ENCODE measurements at regions not wholly inside any gene's neighbourhood (a gene's known extent, or its start where the extent isn't known, plus 50 kb on each side); places are given as distances from the start of the nearest gene placed in this dataset.

GRCh38 chr3:10706740-10707399 is 109.2 kb upstream of the SLC6A11 start:
- no peaks in the 10 kb centered on the region for H3K9me2 ChIP-seq (ENCODE audit: insufficient read depth)
- no peaks in the 10 kb centered on the region for H3K36me3 ChIP-seq (ENCODE audit: insufficient read depth)
- Mint-ChIP-seq H3K4me3 (peak overlapping the region; percentile 75), H3K27ac (no peak overlapping the region), H3K36me3 (ENCODE audit: low read depth) (no peaks in the 10 kb centered on the region; the same call in 2 of the 3 replicates), H3K4me1 (peaks cover 22% of the 10 kb centered on the region), H3K9me3 (peaks cover 4% of the 10 kb centered on the region; the same call in 2 of the 3 replicates), H3K27me3 (ENCODE audit: insufficient read depth, low read depth, poor library complexity) (peaks cover 41% of the 10 kb centered on the region)
- H3K79me2 ChIP-seq (replicated peaks; ENCODE audit: insufficient read depth): no peaks in the 10 kb centered on the region
- no peaks in the 10 kb centered on the region for H3K4me1 ChIP-seq (ENCODE audit: insufficient read depth)
- H3K4me2 ChIP-seq: peak overlapping the region; percentile 89
- peak overlapping the region; percentile 91 for H2AFZ ChIP-seq
- ATAC-seq: no peak
- DNase-seq (ENCODE audit: low spot score): no peak
- no peaks in the 10 kb centered on the region; the same call in 1 of the 2 replicates for H4K20me1 ChIP-seq (replicated peaks; ENCODE audit: insufficient read depth)
- no peak overlapping the region for H3K27ac ChIP-seq (ENCODE audit: low read depth)
- peak overlapping the region; percentile 69 for H3K4me3 ChIP-seq
- H3F3A ChIP-seq (replicated peaks; ENCODE audit: low read depth): no peaks in the 10 kb centered on the region
- H3K27me3 ChIP-seq (ENCODE audit: insufficient read depth): peaks cover 48% of the 10 kb centered on the region
- no peak for TF ChIP-seq POLR2AphosphoS5 (IDR thresholded peaks at IDR 0.05; ENCODE audit: low read depth)
- no peak for TF ChIP-seq NANOG (IDR thresholded peaks at IDR 0.05; ENCODE audit: borderline replicate concordance)
- TF ChIP-seq EZH2phosphoT487 (IDR thresholded peaks at IDR 0.05; ENCODE audit: unreplicated experiment): no peak

DNA sequence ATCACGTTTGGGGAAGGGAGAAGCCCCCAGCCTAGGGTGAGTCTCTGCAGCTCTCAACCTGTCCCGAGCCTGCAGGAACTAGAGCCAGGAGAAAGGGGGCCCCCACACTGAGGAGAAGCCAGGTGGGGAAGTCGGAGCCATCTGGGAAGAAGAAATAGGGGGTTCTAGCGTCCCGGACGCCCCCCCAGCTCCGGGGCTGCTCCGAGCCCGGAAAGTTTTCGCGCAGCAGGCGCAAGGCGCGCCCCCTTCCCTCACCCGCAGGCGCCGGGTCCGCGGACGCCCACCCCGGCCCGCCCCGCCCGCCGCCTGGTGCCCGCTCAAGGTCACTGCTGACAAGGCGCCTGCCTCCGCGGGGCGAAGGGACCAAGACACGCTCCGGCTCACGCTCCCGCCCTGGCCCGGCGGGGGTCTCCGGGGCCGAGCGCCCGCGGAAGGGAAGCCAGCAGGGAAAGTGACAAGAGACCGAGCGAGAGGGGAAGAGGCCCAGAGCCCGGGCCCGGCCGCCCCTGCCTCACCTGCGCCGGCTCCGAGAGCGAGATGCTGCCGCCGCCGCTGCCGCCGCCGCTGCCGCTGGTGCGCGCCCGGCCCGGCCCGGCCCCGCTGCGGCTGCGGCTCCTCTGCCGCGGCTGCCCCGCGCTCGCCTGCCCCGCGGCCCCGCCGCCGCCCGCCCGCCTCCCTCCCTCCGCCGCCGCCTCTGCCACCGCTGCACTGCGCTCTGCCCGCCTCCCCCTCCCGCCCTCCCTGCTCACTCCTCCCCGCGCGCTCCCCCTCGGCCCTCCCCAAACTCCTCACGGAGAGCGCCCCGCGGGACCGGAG is 108.4 kb upstream of the SLC6A11 start:
- peak; percentile 67 for DNase-seq (ENCODE audit: low spot score)
- peak; percentile 20 for ATAC-seq
- Mint-ChIP-seq H3K4me1 (peaks cover 22% of the 10 kb centered on the region), H3K27me3 (ENCODE audit: insufficient read depth, low read depth, poor library complexity) (peaks cover 41% of the 10 kb centered on the region), H3K9me3 (peaks cover 4% of the 10 kb centered on the region; the same call in 2 of the 3 replicates), H3K4me3 (peak overlapping the region; percentile 75), H3K27ac (no peak overlapping the region), H3K36me3 (ENCODE audit: low read depth) (no peaks in the 10 kb centered on the region; the same call in 2 of the 3 replicates)
- Histone ChIP-seq H3K27me3 (ENCODE audit: insufficient read depth) (peaks cover 48% of the 10 kb centered on the region), H3K36me3 (ENCODE audit: insufficient read depth) (no peaks in the 10 kb centered on the region), H2AFZ (peak overlapping the region; percentile 91), H4K20me1 (replicated peaks; ENCODE audit: insufficient read depth) (no peaks in the 10 kb centered on the region; the same call in 1 of the 2 replicates), H3K9me2 (ENCODE audit: insufficient read depth) (no peaks in the 10 kb centered on the region), H3K79me2 (replicated peaks; ENCODE audit: insufficient read depth) (no peaks in the 10 kb centered on the region), H3K27ac (ENCODE audit: low read depth) (no peak overlapping the region), H3K4me3 (peak overlapping the region; percentile 69), H3K4me2 (peak overlapping the region; percentile 89), H3F3A (replicated peaks; ENCODE audit: low read depth) (no peaks in the 10 kb centered on the region), H3K4me1 (ENCODE audit: insufficient read depth) (no peaks in the 10 kb centered on the region)
- no peak for TF ChIP-seq EZH2phosphoT487 (IDR thresholded peaks at IDR 0.05; ENCODE audit: unreplicated experiment)
- TF ChIP-seq ETS1 (IDR thresholded peaks at IDR 0.05): no peak
- TF ChIP-seq, protein P1, sequence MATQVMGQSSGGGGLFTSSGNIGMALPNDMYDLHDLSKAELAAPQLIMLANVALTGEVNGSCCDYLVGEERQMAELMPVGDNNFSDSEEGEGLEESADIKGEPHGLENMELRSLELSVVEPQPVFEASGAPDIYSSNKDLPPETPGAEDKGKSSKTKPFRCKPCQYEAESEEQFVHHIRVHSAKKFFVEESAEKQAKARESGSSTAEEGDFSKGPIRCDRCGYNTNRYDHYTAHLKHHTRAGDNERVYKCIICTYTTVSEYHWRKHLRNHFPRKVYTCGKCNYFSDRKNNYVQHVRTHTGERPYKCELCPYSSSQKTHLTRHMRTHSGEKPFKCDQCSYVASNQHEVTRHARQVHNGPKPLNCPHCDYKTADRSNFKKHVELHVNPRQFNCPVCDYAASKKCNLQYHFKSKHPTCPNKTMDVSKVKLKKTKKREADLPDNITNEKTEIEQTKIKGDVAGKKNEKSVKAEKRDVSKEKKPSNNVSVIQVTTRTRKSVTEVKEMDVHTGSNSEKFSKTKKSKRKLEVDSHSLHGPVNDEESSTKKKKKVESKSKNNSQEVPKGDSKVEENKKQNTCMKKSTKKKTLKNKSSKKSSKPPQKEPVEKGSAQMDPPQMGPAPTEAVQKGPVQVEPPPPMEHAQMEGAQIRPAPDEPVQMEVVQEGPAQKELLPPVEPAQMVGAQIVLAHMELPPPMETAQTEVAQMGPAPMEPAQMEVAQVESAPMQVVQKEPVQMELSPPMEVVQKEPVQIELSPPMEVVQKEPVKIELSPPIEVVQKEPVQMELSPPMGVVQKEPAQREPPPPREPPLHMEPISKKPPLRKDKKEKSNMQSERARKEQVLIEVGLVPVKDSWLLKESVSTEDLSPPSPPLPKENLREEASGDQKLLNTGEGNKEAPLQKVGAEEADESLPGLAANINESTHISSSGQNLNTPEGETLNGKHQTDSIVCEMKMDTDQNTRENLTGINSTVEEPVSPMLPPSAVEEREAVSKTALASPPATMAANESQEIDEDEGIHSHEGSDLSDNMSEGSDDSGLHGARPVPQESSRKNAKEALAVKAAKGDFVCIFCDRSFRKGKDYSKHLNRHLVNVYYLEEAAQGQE (IDR thresholded peaks at IDR 0.05; ENCODE audit: unreplicated experiment): no peak
- TF ChIP-seq NANOG (IDR thresholded peaks at IDR 0.05; ENCODE audit: borderline replicate concordance): no peak
- no peak for TF ChIP-seq EZH2 (IDR thresholded peaks at IDR 0.05; ENCODE audit: low read depth, unreplicated experiment)
- no peak for TF ChIP-seq CREB1 (CRISPR knock-in tag; IDR thresholded peaks at IDR 0.05; ENCODE audit: low read depth)
- no peak for TF ChIP-seq ZNF331 (CRISPR knock-in tag; IDR thresholded peaks at IDR 0.05; ENCODE audit: low read depth)
- TF ChIP-seq ZNF114 (CRISPR knock-in tag; IDR thresholded peaks at IDR 0.05): no peak
- no peak for TF ChIP-seq POLR2AphosphoS5 (IDR thresholded peaks at IDR 0.05; ENCODE audit: low read depth)
